GM18909 (cell line): ENCODE measurements at regions not wholly inside any gene's neighbourhood (a gene's known extent, or its start where the extent isn't known, plus 50 kb on each side); places are given as distances from the start of the nearest gene placed in this dataset.

Experiments
- ATAC-seq: cut with Tn5 transposase; IDR thresholded peaks from one replicate; pipeline ENCODE4 v1.9.1; 2021; ENCODE audit warnings: mild to moderate bottlenecking; ENCODE audit not compliant: unreplicated experiment, poor library complexity

DNA sequence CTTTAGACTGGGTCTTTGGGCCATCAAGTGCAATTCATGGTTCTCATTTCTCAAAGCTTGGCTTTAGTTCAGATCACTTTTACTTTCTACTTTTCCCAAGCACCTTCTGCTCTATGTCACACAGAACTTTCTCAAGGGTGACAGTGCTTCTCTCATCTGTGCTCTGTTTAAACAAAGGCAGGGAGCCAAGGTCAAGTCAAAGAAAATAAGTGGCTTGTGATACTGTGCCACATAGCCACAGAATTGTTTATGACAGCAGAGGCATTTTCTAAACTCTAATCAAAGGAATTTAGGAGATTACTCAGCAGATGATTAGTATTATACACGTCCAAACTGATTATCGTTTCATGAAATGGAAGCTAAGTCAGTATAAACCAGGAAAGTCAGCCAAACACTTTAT is 348.0 kb downstream of the HDGFL1 start:
- no peak for ATAC-seq

DNA sequence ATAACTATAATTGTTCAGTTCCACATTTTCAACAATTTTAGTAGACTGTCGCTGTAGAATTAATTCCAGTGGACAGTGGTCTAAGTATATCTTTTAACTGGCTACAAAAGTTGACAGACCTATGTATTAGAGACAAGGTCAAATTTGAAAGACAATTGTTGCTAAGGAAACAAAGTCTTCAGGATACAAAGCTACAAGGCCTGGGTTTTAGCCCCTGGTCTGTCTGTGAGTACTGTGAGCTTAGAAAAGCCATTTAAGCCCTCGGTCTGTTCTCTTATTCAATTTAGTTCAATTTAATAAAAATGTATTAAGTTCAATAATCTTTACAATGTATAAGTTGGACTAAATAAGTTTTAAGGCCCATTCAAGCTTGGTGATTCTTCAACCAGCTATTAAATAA is 352.5 kb downstream of the HDGFL1 start:
- ATAC-seq: no peak

- no peak for ATAC-seq
Observed at GRCh38 chr6:22925304-22925835, 356.0 kb downstream of the HDGFL1 start.

DNA sequence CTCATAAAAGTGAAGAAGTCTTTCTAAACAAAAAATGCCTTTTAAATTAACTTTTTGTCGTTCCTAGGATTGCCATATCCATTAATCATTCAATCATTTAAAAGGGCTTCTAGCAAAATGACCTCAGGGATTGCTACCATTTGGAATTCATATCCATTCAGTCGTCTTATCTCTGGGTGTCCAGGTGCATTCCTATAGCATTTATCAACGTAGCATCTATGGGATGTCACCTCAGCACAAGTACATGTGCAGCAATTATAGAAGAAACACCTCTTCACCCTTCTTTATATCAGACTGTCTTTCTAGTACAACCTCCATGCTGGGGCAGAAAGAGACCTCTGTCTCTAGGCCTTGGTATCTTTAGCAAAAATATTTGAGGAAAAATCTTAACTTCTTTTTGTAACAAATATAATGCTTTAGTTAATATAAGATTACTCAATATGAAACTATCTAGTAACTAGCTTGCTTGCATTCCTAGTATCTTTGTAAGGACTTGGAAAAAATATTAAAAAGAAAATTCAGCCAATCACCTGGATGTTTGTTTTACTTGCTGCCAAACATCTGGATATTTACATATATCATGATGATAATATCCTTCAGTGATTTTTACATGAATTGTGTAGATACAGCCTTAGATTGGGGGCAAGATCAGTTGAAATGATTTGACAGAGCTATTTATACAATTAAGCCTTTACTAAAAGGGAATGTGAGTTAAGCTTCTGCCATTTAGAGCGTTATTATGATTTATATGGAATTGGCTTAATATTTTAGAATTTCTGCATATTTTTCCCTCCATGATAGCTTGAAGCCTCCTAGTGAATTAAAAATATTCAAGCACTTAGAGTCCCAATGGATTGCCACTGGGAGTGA is 356.8 kb downstream of the HDGFL1 start:
- no peak for ATAC-seq

GRCh38 chr6:22926790-22927354 is 357.5 kb downstream of the HDGFL1 start:
- ATAC-seq: no peak

DNA sequence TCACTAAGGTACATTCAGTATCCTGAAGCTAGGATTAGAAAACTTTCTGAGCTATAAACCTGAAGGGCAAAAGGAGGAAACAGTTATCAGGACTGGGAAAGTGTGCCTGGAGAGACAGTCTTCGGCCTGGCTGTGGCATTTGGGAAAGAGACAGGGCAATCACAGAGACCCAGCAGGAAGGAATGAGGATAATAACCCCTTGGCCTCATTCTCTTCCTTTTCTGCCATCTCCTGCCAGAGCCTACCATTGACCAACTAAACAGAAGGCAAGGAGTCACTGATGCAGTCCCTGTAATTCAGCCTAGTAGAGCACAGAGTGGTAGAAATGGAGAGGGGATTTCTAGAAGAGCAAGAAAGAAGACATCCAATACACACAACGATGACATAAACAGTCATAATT is 359.4 kb downstream of the HDGFL1 start:
- no peak for ATAC-seq

GRCh38 chr6:22929311-22929985 is 360.1 kb downstream of the HDGFL1 start:
- ATAC-seq: no peak

DNA sequence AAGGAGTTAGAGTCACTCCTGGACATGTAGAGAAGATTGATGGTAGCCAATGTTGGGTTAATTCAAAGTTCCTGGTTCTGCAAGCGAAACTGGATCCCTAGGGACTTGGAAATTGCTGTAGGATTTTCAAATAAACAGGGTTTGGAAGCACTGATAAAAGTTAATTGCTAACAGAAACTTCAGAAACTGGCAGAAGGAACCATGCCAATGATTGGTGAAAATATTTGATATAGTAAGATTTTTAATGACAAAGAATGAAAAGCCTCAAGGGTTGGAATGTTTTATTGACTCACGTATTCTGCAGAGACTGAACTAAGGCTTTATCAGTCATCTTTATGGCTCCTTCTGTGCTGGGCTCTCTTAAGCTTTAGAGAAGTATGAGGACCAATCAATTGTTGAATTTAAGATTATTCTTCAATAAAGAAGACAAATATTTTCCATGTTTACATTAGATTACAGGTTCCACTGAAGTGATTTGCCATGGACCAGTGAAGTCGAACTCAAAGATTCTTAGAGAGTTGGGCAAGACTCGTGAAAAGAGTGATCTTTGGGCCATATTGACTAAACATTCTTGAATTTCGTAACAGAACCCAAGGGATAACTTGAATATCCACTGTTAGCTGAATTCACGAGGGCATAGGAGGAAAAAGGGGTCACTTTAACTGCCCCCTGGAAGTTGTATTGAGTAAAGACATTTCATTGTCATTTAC is 371.4 kb downstream of the HDGFL1 start:
- no peak for ATAC-seq

- no peak for ATAC-seq
Observed at GRCh38 chr6:22942403-22942802, 373.0 kb downstream of the HDGFL1 start.

DNA sequence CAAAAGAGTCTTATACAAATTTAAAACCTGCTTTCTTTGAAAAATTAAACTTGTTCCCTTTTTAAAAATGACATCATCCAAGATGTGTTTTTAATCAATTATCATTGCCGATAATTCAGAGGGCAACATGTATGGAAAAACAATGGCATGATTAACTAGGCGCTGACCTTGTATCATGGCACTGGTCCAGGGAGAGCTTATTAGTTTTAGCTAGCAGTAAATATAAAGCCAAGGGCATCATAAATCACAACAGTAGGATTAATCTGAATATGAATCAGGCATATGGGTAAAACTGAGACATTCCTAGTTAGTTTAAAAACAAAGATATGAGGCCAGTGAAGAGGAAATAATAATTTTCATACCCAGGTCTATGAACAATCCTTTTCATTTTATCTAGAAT is 374.0 kb downstream of the HDGFL1 start:
- no peak for ATAC-seq

- ATAC-seq: no peak
Observed at GRCh38 chr6:22949967-22950366, 380.6 kb downstream of the HDGFL1 start.

GRCh38 chr6:22952097-22952496 is 382.7 kb downstream of the HDGFL1 start:
- no peak for ATAC-seq

GRCh38 chr6:22954749-22955385 is 385.5 kb downstream of the HDGFL1 start:
- peak; percentile 72 for ATAC-seq

DNA sequence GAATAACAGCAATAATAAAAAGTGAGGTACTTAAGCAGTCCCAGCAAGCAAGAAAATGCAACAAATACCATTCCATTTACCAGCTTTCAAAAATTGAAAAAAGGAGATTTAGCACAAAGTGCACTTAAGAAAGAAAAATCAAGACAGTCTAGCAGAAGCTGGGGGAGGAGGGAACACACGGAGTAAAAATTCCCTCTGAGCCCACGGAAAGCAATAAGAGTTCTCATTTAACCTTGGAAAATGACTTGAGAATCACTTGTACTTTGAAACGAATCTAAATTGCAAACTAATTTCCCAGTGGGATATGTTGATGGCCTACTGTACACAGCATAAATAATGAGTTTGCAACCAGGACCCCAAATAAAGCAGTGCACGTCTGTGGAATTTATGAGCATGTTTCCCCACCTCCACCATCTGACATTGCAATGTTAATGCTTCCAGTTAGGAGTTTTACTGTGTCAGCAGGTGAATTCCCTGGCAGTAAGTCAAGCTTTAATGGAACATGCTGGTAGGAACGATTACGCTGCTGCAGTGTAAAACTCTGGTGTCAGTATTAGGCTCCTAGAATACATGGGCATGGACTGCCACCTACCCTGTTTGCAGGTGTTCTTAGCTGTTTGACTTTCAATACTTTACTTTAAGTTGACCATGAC is 386.8 kb downstream of the HDGFL1 start:
- no peak for ATAC-seq

DNA sequence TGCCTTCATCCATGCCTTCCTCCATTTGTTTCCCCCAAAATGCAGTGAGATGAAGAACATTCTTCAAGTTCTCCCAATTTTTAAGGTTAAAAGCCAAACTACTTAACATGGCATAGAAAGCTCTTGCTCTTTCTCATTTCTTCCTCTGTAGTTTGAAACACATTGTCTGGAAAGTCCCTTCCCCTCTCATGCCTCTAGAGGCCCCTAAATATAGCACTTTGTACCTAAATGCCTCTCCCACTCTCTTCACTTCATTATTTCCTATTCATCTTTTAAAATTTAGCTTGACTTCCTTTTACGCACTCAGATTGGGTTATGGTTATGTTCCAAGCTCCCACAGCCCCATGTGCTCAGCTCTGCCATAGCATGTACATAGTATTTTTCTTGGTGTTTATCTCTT is 389.3 kb downstream of the HDGFL1 start:
- peak; percentile 45 for ATAC-seq

GRCh38 chr6:22959571-22959970 is 390.2 kb downstream of the HDGFL1 start:
- ATAC-seq: no peak

GRCh38 chr6:22964334-22964733 is 395.0 kb downstream of the HDGFL1 start:
- ATAC-seq: no peak

DNA sequence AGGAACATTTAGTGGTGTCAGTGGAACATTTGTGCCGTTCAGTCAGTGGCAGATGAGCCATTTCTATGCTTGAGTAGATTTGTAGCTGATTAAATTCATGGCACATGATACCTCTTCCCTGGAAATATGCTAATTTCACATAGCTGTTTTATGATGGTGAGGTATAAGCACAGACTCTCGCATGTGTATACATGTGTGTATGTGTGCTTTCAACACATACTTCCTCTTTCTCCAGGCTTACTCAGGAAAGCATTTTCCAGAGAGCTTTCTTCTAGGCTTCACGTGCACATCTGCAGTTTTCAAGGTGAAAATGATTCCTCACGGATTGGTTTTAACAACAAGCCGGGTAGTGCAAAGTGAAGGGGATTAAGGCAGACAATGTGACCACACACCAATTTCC is 396.5 kb downstream of the HDGFL1 start:
- no peak for ATAC-seq

DNA sequence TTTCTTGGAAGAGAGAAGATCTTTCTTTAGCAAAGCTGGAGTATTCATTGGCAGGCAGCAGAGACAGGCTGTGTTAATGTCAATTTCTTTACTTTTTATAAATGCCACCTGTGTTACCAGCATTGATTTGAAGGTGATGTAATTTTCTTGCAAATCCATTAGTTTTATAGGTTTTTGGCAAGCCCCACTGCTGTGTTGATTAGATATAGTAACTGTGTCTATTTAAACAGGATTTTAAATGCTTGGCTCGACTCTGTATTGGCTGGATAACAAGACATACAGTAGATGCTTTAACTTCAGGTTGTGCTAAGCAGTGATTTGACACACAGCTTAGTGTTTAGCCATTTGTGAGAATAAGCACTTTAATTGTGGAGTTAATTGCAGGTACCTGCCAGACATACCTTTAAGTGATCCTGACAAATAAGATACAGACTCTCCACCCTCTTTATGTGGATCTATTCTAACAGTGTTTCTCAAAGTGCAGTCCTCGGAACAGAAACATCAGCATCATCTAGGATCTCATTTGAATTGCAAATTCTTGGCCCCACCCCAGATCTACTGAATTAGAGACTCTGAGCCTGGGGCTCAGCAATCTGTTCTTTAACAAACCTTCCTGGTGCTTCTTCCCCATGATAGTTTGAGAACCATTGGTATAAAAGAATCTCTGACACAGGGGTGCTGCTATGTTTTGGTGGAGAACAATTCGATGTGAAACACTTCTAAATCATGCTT is 397.5 kb downstream of the HDGFL1 start:
- no peak for ATAC-seq
